ENCODE measurements at regions not wholly inside any gene's neighbourhood (a gene's known extent, or its start where the extent isn't known, plus 50 kb on each side); places are given as distances from the start of the nearest gene placed in this dataset.

- TF ChIP-seq, protein P1, sequence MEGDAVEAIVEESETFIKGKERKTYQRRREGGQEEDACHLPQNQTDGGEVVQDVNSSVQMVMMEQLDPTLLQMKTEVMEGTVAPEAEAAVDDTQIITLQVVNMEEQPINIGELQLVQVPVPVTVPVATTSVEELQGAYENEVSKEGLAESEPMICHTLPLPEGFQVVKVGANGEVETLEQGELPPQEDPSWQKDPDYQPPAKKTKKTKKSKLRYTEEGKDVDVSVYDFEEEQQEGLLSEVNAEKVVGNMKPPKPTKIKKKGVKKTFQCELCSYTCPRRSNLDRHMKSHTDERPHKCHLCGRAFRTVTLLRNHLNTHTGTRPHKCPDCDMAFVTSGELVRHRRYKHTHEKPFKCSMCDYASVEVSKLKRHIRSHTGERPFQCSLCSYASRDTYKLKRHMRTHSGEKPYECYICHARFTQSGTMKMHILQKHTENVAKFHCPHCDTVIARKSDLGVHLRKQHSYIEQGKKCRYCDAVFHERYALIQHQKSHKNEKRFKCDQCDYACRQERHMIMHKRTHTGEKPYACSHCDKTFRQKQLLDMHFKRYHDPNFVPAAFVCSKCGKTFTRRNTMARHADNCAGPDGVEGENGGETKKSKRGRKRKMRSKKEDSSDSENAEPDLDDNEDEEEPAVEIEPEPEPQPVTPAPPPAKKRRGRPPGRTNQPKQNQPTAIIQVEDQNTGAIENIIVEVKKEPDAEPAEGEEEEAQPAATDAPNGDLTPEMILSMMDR (IDR thresholded peaks at IDR 0.05; ENCODE audit: extremely low read depth in 1 of 2, insufficient read depth in 1 of 2, low read depth in 1 of 2, low read length in 2 of 2), result no peak
- no peak for TF ChIP-seq MYC (IDR thresholded peaks at IDR 0.05; ENCODE audit: low read depth, low read length)
Observed at GRCh38 chr2:198307093-198307492, 502.7 kb downstream of the PLCL1 start.
